ENCODE measurements at regions not wholly inside any gene's neighbourhood (a gene's known extent, or its start where the extent isn't known, plus 50 kb on each side); places are given as distances from the start of the nearest gene placed in this dataset.
"Not testable (repeated sequence)": the region's sequence is repeated elsewhere in the genome, so short reads cannot be mapped to it uniquely, and the experiment has no call there.

DNA sequence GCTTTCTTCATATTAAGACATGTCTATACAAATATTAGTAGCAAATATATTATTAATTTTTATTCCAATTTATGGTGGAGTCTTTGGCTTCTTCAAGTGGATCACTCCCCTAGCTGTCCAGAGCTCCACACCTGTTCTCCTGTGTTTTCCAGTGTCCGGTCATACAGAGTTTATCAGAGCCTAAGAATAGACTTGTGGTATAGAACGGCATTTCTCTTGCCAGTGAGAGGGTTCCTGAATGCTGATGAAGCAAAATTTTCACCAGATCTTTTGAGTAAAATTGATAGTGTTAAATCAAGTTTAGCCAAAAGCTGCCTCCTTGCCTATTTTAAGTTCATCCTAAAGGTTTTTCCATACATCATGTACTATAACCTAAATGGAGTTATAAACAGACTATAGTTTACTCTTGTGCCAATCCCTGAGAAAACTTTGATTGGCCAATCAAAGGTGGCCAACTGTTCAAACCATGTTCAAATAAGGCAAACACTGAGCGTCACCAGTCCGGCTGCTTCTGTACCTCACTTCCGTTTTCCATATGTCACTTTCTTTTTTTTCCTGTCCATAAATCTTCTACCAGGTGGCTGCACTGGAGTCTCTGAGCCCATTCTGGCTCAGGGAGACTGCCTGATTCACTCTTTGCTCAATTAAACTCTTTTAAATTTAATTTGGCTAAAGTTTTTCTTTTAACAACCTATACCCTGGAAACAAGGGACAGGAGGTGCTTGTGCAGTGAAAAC is 422.7 kb upstream of the FRG2C start:
- not testable (repeated sequence) for DNase-seq (ENCODE audit: low read depth in 1 of 2, low spot score in 1 of 2)

DNA sequence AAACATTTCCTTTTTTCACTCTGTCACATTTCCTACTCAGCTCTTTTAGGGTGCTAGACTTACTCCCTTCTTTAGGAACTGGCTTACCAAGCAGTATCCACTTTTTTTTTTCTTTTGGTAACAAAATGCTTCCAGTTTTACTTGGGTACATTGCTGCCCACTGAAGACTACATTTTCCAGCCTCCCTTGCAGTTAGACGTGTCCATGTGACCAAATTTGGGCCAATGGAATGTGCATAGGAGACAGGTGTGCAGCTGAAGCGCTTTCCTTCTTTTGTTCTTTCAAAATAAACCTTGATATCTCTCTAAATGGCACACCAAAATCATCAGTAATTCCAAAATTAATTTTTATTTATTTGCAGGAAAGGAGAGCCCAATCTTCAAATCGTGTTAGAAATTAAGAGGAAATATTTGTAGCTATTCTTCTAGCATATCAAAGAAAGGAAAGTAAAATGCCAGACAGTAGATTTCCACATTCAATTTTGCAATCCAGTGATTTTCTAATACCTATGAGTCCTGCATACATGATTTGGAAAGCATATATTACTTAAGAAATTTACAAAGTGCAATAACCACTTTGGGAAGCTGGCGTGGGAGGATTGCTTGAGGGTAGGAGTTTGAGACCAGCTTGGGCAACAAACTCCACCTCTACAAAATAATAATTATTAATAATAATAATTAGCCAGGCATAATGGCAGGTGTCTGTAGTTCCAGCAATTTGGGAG is 422.0 kb upstream of the FRG2C start:
- no peak for DNase-seq (ENCODE audit: low read depth in 1 of 2, low spot score in 1 of 2)

DNA sequence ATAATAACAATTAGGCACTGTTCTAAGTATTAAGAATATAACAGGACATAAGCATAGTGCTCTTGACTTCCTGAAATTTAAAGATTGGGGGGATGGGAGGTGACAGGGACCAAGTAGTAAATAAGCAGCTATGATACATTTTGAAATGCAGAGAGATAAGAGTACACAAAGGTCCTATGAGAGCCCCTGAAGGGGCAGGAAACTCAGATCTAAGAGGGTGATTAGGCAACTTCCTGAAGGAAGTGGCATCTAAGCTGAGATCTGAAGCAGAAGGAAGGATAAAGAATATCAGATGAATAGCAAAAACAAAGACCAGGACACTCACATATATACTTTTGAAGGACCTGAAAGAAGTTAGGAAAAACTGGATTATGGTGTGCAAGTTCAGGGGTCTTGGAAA is 415.2 kb upstream of the FRG2C start:
- DNase-seq (ENCODE audit: low read depth in 1 of 2, low spot score in 1 of 2): no peak

DNA sequence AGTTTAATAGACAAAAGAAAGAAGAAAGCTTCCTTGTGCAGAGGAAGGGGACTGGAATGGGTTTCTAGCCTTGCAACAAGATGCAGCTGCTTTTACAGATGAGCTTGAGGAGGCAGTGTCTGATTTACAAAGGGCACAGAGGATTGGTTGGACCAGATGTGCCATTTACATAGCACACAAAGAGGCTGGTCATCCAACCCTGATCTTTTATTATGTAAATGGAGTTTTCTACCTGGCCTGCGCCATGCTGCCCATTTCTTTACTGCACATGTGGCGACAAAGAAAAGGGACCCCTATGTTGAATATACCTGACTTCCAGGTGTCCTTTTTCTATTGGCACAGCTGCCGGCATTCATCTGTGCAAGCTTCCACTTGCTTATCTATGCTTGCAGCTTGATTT is 409.4 kb upstream of the FRG2C start:
- DNase-seq (ENCODE audit: low read depth in 1 of 2, low spot score in 1 of 2): no peak

DNA sequence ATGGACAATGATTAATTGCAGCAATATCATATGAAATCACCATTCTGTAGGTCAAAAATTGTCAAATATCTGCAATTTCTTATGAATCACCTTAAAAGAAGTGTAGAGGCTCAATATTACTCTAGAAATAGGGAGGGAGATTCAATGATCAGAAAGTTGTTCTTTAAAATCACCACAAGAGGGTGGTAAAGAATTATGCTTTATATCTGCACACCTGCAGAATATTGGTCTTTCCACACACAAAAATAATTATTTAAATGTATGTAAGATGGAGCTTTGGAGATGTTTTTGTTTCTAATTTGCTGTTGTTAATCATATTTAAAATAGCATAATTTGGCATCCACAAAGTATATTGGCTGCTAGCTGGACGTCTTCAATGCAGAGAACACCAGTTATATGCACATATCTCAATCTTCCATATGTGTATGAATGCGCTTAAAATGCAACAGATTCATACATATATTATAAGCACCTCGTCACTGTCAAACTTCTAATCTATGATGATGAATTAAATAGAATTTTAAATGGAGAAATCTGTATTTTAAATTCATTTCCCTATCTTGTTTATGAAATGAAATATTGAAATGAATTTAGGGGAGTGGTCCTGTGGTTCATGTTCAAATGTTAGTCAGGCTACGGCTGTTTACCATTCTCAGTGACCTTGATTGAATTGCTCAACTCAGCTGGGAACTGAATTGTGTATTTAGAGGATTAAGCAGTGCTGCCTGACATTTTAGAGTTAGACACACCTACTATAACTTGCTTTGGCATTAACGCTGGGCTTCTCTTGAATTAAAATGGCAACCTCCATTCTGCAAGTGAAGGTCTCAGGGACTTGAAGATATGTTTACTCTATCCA is 405.1 kb upstream of the FRG2C start:
- DNase-seq (ENCODE audit: low read depth in 1 of 2, low spot score in 1 of 2): not testable (repeated sequence)

DNA sequence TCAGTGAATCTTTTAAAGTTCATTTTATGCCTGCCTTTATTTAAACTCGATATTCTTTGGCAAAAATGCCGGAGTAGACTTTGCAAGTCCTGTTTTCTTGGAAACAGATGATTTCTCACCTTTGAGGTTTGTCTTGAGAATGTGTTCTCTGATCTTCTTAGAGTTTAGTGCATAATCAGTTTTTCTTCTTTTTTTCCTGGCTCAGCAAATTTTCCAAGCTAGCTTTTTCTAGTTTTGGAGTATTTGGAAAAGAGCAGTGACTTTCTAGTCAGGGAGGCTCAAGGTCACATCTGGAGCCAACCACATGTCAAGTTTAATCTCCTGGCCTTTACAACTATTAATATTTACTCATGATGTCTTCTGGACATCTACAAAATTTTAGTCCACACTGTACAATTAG is 403.2 kb upstream of the FRG2C start:
- not testable (repeated sequence) for DNase-seq (ENCODE audit: low read depth in 1 of 2, low spot score in 1 of 2)

DNA sequence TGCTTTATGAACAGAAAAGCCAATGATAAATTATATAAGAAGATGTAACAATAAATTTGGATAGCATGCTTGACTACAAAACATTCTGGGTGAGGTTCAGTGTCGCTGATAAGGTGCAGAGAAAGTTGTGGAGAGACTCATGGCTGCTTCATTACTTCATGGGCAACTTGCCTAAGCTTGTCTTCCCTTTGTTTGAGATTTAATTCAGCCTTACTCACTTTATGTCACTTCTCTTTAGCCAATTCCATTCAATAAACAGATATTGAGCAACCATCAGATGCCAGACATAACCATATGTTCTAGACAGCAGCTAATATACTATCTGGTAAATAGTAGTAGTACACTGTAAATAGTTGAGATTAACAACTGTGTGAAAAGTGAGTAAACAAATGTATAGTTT is 401.5 kb upstream of the FRG2C start:
- DNase-seq (ENCODE audit: low read depth in 1 of 2, low spot score in 1 of 2): no peak

DNA sequence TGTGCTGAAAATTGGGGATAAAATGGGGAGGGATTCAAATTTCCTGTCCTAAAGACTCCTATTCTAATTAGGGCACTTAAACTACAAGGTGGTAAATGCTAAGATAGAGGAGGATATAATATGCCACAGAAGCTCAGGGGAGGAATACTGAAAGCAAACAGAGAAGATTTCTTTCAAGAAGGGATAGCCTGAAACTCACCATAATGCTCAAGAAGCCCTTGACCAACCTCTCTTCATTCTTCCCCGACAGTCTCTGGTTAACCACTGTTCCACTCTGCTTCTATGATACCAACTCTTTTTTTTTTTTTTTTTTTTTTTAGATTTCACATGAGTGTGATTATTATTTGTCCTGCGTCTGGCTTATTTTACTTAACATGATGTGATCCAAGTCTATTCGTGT is 398.2 kb upstream of the FRG2C start:
- DNase-seq (ENCODE audit: low read depth in 1 of 2, low spot score in 1 of 2): no peak

DNA sequence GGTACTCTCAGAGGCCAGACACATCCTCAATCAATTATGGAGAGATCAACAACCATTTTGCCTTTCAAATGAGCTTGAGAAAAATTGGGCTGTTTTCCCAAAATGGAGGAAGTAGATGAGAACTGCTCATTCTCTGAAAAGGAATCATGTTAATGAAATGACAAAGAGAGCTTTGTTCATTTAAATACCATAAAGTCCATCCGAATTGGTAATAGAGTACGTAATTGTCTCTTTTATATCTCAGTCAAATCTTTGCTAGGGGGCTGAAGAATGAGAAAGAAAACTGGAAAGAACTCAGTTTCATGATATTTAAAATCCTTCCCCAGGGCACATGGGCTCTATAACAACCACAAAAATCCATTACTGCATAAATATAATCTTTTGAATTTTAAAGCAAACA is 395.6 kb upstream of the FRG2C start:
- DNase-seq (ENCODE audit: low read depth in 1 of 2, low spot score in 1 of 2): not testable (repeated sequence)

DNA sequence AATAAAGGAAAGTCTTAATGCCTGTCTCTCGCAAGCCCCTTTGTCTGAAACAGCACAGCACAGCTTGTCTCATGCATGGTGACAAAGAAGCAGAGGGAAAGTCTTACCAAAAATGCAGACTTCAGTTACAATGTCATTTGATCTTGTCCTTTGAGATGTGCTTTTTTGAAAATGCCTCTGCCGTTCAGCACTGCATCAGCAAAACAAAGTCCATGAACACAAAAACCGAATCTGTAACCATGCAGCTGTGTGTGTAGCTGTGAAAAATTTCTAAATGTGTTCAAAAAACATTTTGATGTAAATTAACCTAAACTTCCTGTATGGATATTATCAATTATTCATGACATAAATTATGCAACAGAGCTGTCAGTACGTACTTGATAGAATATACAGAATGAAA is 391.9 kb upstream of the FRG2C start:
- DNase-seq (ENCODE audit: low read depth in 1 of 2, low spot score in 1 of 2): not testable (repeated sequence)

DNA sequence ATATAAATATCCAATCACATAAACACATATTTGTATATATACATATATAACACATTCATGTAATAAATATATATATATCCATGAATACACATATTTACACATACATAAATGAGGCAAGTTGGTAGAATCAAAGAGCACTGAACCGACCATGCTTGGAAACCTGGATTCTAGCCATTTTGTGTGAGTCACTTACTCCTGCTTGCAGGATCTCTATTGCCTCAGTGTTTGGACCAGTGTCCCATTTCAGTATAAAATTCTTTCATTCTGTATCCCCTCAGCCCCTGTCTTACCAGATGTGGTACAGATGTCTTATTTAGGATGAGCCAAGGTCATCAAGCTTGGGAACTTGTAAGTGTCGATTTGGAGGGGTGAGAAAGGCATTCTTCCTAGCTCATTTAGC is 391.4 kb upstream of the FRG2C start:
- DNase-seq (ENCODE audit: low read depth in 1 of 2, low spot score in 1 of 2): no peak

DNA sequence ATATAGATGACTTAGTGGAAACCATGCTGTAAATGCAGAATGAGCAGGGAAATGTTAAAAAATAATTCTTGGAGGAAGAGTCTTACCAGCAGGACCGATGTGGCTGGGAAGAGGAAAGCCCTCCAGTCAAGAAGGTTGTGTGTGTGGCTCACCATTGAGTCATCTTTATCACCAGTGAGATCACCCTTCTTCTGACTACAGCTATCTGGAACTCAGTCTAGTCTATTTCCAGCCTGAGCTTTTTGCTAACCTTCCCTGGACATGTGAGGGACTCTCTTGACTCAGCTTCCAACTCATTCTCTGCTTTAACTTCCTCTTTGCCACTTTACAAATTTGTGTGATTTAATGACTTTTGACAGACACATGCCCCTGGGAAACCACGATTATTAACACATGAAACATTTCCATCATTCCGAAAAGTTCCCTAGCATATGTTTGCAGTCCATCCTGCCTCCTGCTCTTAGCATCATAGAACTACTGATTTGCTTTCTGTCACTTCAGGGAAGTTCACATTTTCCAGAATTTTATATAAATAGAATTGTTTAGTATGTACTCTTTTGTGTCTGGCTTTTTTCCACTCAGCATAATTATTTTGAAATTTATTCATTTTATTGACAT is 378.5 kb upstream of the FRG2C start:
- not testable (repeated sequence) for DNase-seq (ENCODE audit: low read depth in 1 of 2, low spot score in 1 of 2)

DNA sequence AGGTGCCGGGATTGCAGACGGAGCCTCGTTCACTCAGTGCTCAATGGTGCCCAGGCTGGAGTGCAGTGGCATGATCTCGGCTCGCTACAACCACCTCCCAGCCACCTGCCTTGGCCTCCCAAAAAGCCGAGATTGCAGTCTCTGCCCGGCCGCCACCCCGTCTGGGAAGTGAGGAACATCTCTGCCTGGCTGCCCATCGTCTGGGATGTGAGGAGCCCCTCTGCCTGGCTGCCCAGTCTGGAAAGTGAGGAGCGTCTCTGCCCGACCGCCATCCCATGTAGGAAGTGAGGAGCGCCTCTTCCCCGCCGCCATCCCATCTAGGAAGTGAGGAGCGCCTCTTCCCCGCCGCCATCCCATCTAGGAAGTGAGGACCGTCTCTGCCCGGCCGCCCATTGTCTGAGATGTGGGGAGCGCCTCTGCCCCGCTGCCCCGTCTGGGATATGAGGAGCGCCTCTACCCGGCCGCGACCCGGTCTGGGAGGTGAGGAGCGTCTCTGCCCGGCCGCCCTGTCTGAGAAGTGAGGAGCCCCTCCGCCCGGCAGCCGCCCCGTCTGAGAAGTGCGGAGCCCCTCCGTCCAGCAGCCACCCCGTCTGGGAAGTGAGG is 375.1 kb upstream of the FRG2C start:
- not testable (repeated sequence) for DNase-seq (ENCODE audit: low read depth in 1 of 2, low spot score in 1 of 2)

DNA sequence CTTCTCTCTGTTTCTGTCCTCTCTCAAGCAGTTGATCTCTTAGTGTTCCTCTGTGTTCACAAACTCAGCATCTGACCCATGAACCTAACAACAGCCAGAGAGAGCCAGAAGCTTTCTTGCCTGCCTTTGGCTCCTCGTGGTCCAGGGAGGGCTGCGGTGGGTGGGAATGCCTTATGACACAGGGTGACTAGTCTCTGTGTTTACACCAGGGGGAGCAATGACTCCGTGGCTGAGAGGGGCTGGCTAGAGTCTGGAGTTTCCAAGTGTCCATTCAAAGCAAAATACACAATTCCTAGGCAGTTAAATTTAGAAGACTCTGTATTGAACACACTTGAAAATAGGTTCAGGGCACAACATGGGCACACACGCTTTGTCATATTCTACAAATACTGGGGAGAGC is 370.0 kb upstream of the FRG2C start:
- DNase-seq (ENCODE audit: low read depth in 1 of 2, low spot score in 1 of 2): no peak

DNA sequence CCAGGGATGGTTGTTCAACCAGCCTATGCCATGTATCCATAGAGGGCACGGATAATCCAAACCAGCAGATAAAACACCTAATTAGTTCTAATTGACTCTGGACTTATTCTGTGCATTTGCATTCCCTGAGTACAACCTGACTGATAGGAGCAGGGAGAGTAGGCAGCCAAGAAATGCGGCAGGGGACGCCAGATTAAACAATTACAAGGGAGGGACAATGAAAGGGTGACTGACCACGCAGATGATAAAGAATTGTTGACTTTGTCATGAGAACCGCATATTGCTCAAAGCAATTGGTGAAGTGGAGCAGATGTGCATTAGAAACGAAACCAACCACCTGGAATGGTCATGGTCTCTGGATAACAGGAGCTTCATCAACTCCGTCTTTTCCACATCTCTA is 369.1 kb upstream of the FRG2C start:
- DNase-seq (ENCODE audit: low read depth in 1 of 2, low spot score in 1 of 2): no peak

DNA sequence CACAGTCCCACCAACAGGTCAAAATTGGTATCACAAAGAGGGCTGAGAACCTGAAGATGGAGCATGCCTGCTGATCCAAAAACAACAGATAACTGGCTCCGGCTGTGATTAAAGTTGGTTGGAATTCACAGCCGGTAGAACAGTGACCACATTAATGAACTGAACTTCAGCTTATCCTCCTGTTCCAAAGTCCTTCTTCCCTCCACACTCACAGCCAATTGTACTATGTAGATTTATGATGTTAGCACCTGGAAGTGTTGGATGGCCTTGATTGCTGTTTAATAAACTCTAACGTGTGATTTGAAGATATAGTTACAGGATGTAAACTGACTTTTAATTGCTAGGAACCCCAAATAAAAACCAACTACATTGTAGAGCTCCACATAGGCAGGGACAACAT is 367.3 kb upstream of the FRG2C start:
- no peak for DNase-seq (ENCODE audit: low read depth in 1 of 2, low spot score in 1 of 2)

DNA sequence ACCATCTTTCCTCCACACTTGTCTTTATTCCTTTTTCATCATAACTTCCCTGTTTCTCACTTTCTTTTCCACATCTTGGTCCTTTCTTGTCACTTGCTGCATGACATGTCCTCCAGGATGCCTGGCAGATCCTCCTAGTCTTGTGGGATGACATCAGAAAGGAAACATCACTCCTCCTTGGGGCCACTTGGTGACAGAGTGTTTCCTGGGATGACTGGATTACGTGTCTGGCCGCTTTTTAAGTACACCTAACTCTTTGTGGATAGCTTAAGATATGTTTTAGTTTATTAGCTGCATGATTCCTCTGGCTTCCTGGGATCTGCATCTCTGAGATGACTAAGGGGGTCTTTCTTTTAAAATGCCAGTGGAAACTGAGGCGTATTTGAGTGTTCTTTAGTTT is 363.5 kb upstream of the FRG2C start:
- DNase-seq (ENCODE audit: low read depth in 1 of 2, low spot score in 1 of 2): no peak

DNA sequence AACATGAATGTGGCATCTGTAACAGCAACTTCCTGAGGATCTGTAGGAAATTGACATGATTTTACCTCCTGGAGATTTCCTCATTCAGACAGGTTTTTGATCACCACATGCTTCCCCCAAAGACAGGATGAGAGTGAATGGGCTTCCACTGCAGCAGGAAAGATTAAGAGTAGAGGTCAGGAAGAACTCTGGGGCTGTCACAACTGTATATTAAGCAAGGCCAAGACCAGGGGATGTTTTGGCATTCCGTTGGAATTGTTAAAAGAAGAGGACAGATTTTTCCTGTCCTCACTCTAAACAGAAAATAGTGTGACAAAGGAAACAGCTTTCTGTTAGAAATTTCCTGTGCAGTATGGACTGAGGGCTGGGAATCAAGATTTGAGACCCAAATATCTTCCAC is 363.1 kb upstream of the FRG2C start:
- DNase-seq (ENCODE audit: low read depth in 1 of 2, low spot score in 1 of 2): not testable (repeated sequence)

DNA sequence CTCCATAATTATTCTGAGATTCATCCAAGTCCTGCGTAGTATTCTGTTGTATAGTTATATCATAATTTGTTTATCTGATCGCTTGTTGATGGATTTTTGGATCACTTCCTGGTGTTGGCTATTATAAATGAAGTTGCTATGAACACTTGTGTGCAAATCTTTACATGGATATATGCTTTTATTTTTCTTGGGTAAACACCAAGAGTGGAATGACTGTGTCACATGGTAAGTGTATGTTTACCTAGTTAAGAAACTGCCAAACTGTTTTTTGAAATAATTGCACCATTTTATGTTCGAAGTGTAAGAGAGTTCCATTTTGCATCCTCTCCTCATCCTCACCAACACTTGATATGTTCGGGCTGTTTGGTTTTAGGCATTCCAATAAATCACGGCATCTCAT is 360.4 kb upstream of the FRG2C start:
- no peak for DNase-seq (ENCODE audit: low read depth in 1 of 2, low spot score in 1 of 2)

DNA sequence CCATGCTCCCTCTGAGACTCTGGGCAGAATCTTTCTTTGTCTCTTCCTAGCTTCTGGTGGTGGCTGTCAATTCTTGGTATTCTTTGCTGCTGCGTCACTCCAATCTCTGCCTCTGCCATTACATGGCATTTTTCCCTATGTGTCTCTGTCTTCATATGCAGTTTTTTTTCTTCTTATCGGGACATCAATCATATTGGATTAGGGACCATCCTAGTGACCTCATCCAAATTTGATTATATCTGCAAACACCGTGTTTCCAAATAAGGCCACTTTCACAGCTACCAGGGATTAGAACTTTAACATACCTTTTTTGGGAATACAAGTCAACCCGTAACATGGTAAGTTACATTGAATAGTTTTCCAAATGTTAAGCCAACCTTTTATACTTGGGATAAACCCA is 358.2 kb upstream of the FRG2C start:
- DNase-seq (ENCODE audit: low read depth in 1 of 2, low spot score in 1 of 2): no peak

DNA sequence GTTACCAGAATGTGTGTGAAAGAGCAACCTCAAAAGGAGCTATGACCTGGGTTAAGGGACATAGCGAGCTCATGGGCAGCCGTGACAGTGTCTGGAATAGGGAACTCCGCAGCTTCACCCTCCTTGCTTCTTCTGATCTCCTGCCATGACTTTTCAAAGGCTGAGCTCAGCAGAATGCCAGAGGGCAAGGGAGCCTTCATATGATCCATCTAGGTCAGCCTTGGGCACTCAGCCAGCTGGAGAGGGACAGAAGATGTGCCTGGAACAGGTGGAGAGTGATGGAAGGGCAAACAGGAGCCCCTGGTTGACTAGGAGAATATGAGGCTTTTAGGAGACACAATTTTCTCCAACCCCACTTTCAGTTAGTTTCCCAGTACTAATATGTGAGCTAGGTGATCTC is 352.8 kb upstream of the FRG2C start:
- DNase-seq (ENCODE audit: low read depth in 1 of 2, low spot score in 1 of 2): not testable (repeated sequence)
